ENCODE measurements at regions not wholly inside any gene's neighbourhood (a gene's known extent, or its start where the extent isn't known, plus 50 kb on each side); places are given as distances from the start of the nearest gene placed in this dataset.
"Not testable (repeated sequence)": the region's sequence is repeated elsewhere in the genome, so short reads cannot be mapped to it uniquely, and the experiment has no call there.

DNA sequence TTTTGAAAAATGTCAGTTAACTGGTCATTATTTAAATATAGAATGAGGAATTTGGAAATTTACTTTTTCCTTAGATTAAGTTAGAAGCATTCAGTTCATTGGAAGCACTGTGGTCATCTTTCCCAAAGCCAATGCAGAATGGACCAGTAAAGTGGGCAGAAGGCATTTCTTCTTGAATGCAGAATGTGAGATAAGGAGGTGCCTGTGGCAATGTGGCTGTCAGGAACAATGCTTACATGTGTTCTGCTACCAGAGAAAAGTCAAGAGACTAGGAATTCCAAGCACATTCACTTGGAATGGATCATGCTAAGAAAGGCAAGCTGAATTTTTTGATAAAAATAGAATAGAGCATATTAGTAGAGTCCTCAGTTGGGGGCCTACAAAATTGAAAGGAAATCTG is 295.0 kb upstream of the KCNH7 start:
- no peaks in the 10 kb centered on the region for H3K36me3 ChIP-seq (ENCODE audit: control insufficient read depth, insufficient read depth, low read length)
- H3K27me3 ChIP-seq (ENCODE audit: control insufficient read depth, insufficient read depth, low read length, poor library complexity, severe bottlenecking): no peaks in the 10 kb centered on the region
- H3K9me3 Mint-ChIP-seq: peaks cover under 1% of the 10 kb centered on the region
- TF ChIP-seq CTCF (conservative IDR thresholded peaks at IDR 0.05): no peak
- H3K9ac ChIP-seq (ENCODE audit: extremely low read depth, low read length, poor library complexity, severe bottlenecking): no peak overlapping the region
- H3K36me3 Mint-ChIP-seq (ENCODE audit: low read depth): no peaks in the 10 kb centered on the region
- H3K4me1 Mint-ChIP-seq: no peaks in the 10 kb centered on the region
- no peaks in the 10 kb centered on the region for H3K27me3 Mint-ChIP-seq (ENCODE audit: insufficient read depth)
- H3K4me1 ChIP-seq (ENCODE audit: control insufficient read depth, insufficient read depth, low read length): no peaks in the 10 kb centered on the region
- H3K4me3 ChIP-seq (ENCODE audit: low read length): no peak overlapping the region
- no peaks in the 10 kb centered on the region for H3K9me3 ChIP-seq (ENCODE audit: control insufficient read depth, low read length)
- no peak overlapping the region for H3K4me3 Mint-ChIP-seq
- no peak for DNase-seq
- H3K27ac ChIP-seq (ENCODE audit: low read depth, low read length): no peak overlapping the region
- H3K27ac Mint-ChIP-seq: no peak overlapping the region

DNA sequence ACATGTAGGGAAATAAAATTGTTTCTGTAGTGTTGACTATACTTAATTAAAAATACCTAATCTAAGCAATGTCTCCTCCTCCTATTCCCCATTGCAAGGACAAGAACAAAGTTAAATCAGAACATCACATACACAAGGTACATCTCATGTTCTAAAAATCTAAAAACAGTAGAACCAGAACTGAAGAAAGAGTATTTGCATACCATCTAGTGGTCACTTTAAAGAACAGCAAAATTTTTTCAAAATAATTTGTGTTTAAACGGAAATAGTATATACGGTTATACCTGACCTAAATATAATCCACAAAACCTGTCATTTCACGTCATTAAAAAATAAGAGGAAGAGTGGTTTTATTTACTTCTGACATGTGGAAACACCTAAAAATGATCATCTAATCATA is 294.3 kb upstream of the KCNH7 start:
- H3K9me3 Mint-ChIP-seq: no peaks in the 10 kb centered on the region
- Histone ChIP-seq H3K4me1 (ENCODE audit: control insufficient read depth, insufficient read depth, low read length) (no peaks in the 10 kb centered on the region), H3K9ac (ENCODE audit: extremely low read depth, low read length, poor library complexity, severe bottlenecking) (no peak overlapping the region), H3K9me3 (ENCODE audit: control insufficient read depth, low read length) (no peaks in the 10 kb centered on the region), H3K36me3 (ENCODE audit: control insufficient read depth, insufficient read depth, low read length) (no peaks in the 10 kb centered on the region), H3K27me3 (ENCODE audit: control insufficient read depth, insufficient read depth, low read length, poor library complexity, severe bottlenecking) (no peaks in the 10 kb centered on the region), H3K4me3 (ENCODE audit: low read length) (no peak overlapping the region), H3K27ac (ENCODE audit: low read depth, low read length) (no peak overlapping the region)
- no peak overlapping the region for H3K4me3 Mint-ChIP-seq
- H3K27ac Mint-ChIP-seq: no peak overlapping the region
- WGBS, 2 experiments (ENCODE audit: insufficient coverage in 1 of 2, insufficient read length in 1 of 2): no CpG with 5 or more reads among the region's 3 CpGs
- no peaks in the 10 kb centered on the region for H3K4me1 Mint-ChIP-seq
- H3K36me3 Mint-ChIP-seq (ENCODE audit: low read depth): no peaks in the 10 kb centered on the region
- peak; percentile 82 for TF ChIP-seq CTCF (conservative IDR thresholded peaks at IDR 0.05)
- H3K27me3 Mint-ChIP-seq (ENCODE audit: insufficient read depth): no peaks in the 10 kb centered on the region
- DNase-seq: no peak

DNA sequence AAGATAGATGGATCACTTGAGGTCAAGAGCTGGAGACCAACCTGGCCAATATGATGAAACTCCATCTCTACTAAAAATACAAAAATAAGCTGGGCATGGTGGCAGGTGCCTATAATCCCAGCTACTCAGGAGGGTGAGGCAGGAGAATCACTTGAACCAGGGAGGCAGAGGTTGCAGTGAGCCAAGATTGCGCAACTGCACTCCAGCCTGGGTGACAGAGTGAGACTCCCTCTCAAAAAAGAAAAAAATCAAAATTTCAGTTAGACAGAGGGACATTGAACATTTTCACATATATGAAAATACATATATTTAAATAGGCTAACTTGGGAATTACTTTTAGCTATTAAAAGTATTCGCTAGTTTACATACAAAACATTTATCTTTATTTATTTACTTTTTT is 293.6 kb upstream of the KCNH7 start:
- H3K9me3 Mint-ChIP-seq; H3K4me3 ChIP-seq (ENCODE audit: low read length); H3K36me3 Mint-ChIP-seq (ENCODE audit: low read depth); H3K9me3 ChIP-seq (ENCODE audit: control insufficient read depth, low read length); H3K27ac ChIP-seq (ENCODE audit: low read depth, low read length); H3K27me3 ChIP-seq (ENCODE audit: control insufficient read depth, insufficient read depth, low read length, poor library complexity, severe bottlenecking); H3K27me3 Mint-ChIP-seq (ENCODE audit: insufficient read depth); H3K4me1 Mint-ChIP-seq; H3K36me3 ChIP-seq (ENCODE audit: control insufficient read depth, insufficient read depth, low read length); H3K9ac ChIP-seq (ENCODE audit: extremely low read depth, low read length, poor library complexity, severe bottlenecking); DNase-seq; H3K4me3 Mint-ChIP-seq; H3K4me1 ChIP-seq (ENCODE audit: control insufficient read depth, insufficient read depth, low read length); H3K27ac Mint-ChIP-seq: not testable (repeated sequence)
- WGBS, 2 experiments (ENCODE audit: insufficient coverage in 1 of 2, insufficient read length in 1 of 2): 93 to 100% methylated on average over 1 of the region's 2 CpGs

- 87 to 89% methylated on average over 1 of the region's 1 CpG for WGBS, 2 experiments (ENCODE audit: insufficient coverage in 1 of 2, insufficient read length in 1 of 2)
- TF ChIP-seq CTCF (conservative IDR thresholded peaks at IDR 0.05): no peak
- no peaks in the 10 kb centered on the region for H3K36me3 ChIP-seq (ENCODE audit: control insufficient read depth, insufficient read depth, low read length)
- no peak for DNase-seq
- peaks cover 11% of the 10 kb centered on the region for H3K4me1 ChIP-seq (ENCODE audit: control insufficient read depth, insufficient read depth, low read length)
- no peak overlapping the region for H3K27ac ChIP-seq (ENCODE audit: low read depth, low read length)
- no peaks in the 10 kb centered on the region for H3K9me3 Mint-ChIP-seq
- no peak overlapping the region for H3K9ac ChIP-seq (ENCODE audit: extremely low read depth, low read length, poor library complexity, severe bottlenecking)
- no peaks in the 10 kb centered on the region for H3K9me3 ChIP-seq (ENCODE audit: control insufficient read depth, low read length)
- no peak overlapping the region for H3K27ac Mint-ChIP-seq
- H3K4me3 Mint-ChIP-seq: no peak overlapping the region
- H3K4me3 ChIP-seq (ENCODE audit: low read length): no peak overlapping the region
- H3K4me1 Mint-ChIP-seq: peaks cover 28% of the 10 kb centered on the region
- H3K27me3 Mint-ChIP-seq (ENCODE audit: insufficient read depth): no peaks in the 10 kb centered on the region
- H3K27me3 ChIP-seq (ENCODE audit: control insufficient read depth, insufficient read depth, low read length, poor library complexity, severe bottlenecking): no peaks in the 10 kb centered on the region
- no peaks in the 10 kb centered on the region for H3K36me3 Mint-ChIP-seq (ENCODE audit: low read depth)
Measured at GRCh38 chr2:163123526-163123925, 285.0 kb upstream of the KCNH7 start.

All from endodermal cell (in vitro differentiated cells).